HCT116 (cell line): ENCODE measurements at regions not wholly inside any gene's neighbourhood (a gene's known extent, or its start where the extent isn't known, plus 50 kb on each side); places are given as distances from the start of the nearest gene placed in this dataset.

Source experiments
- ATAC-seq: fragments of 200-7000 bp; cut with Tn5 transposase; 2 replicates; pipeline ENCODE4 v1.9.1; 2020; ENCODE audit warnings: mild to moderate bottlenecking, moderate library complexity
- BruUV-seq: library from RNA; stranded (reverse); fragments of 400-500 nt; replicated peaks from 2 replicates; lab custom pipeline; 2021; lab: Mats Ljungman, UMichigan
- CTCF ChIA-PET: fragments of 300-600 bp; sonication (Branson Sonifier 250); formaldehyde crosslinking; loops from one replicate; lab custom pipeline; 2021; ENCODE audit warnings: antibody characterized with exemption; lab: Charles Lee
- POLR2A ChIA-PET: fragments of 300-600, 350-600 bp; sonication (Branson Sonifier 250); formaldehyde crosslinking; loops from one replicate; lab custom pipeline; 2021; ENCODE audit warnings: antibody characterized with exemption; lab: Charles Lee
- RAD21 ChIA-PET, 2 experiments: fragments of 300-600 bp; sonication (Branson Sonifier 250); formaldehyde crosslinking; loops; one replicate each; lab custom pipeline; 2023; ENCODE audit warnings: low total read pairs in 2 of 2; ENCODE audit not compliant: uncharacterized antibody in 2 of 2, unreplicated experiment in 2 of 2, low non-redundant PET in 1 of 2; lab: Charles Lee
- DNase-seq: peaks from one replicate; pipeline ENCODE4 v3.0.0-alpha.2; 2010; ENCODE audit warnings: low read depth, low spot score
- H2AFZ ChIP-seq: fragments of 200-600 bp; shearing (Covaris generic), sonication (generic); 2 replicates; pipeline ENCODE4 v1.6.1; 2017; ENCODE audit warnings: low read depth, mixed run types, mixed read lengths, antibody characterized with exemption, low read length; ENCODE audit not compliant: poor library complexity, severe bottlenecking
- H3K27ac ChIP-seq: 2 replicates; pipeline ENCODE4 v1.5.1; 2012; ENCODE audit warnings: low read depth, low read length
- H3K27me3 ChIP-seq: fragments of 200-600 bp; sonication (generic); 2 replicates; pipeline ENCODE4 v1.6.1; 2016; ENCODE audit warnings: mixed run types, low read length, mixed read lengths; ENCODE audit not compliant: insufficient read depth
- H3K36me3 ChIP-seq, 2 experiments: fragments of 200-500 bp in 1 of 2; fragments of 200-600 bp in 1 of 2; sonication (Bioruptor generic) in 1 of 2; sonication (generic) in 1 of 2; 2 replicates each; pipeline versions ENCODE4 v1.5.1 to v1.6.1; 2014 to 2016; ENCODE audit warnings: low read length in 2 of 2, inconsistent platforms in 1 of 2, mixed read lengths in 1 of 2, mixed run types in 1 of 2; ENCODE audit not compliant: insufficient read depth in 2 of 2, control insufficient read depth in 1 of 2
- H3K4me1 ChIP-seq, 2 experiments: fragments of 200-600 bp in 1 of 2; sonication (generic) in 1 of 2; 2 replicates each; pipeline versions ENCODE4 v1.5.1 to v1.6.1; 2012 to 2017; ENCODE audit warnings: low read length in 2 of 2, inconsistent platforms in 1 of 2, mild to moderate bottlenecking in 1 of 2, mixed read lengths in 1 of 2, mixed run types in 1 of 2, moderate library complexity in 1 of 2; ENCODE audit not compliant: insufficient read depth in 2 of 2, control insufficient read depth in 1 of 2
- H3K4me2 ChIP-seq: fragments of 200-600 bp; sonication (generic); 2 replicates; pipeline ENCODE4 v1.6.1; 2017; ENCODE audit warnings: mixed run types, low read length, mixed read lengths
- H3K4me3 ChIP-seq, 2 experiments: fragments of 200-600 bp in 1 of 2; sonication (generic) in 1 of 2; replicated peaks in 1 of 2; 2 replicates each; pipeline ENCODE4 v1.5.1; 2011 to 2016; ENCODE audit warnings: low read length in 2 of 2, control low read depth in 1 of 2, low read depth in 1 of 2, mild to moderate bottlenecking in 1 of 2, mixed read lengths in 1 of 2, mixed run types in 1 of 2
- H3K79me2 ChIP-seq: fragments of 200-600 bp; sonication (generic); 2 replicates; pipeline ENCODE4 v1.6.1; 2017; ENCODE audit warnings: mild to moderate bottlenecking, mixed run types, low read length, moderate library complexity, mixed read lengths; ENCODE audit not compliant: insufficient read depth
- H3K9ac ChIP-seq: fragments of 200-600 bp; sonication (generic); 2 replicates; pipeline ENCODE4 v1.6.1; 2016; ENCODE audit warnings: low read length, mixed read lengths
- H3K9me2 ChIP-seq: fragments of 200-600 bp; sonication (generic), shearing (Covaris generic); 2 replicates; pipeline ENCODE4 v1.6.1; 2017; ENCODE audit warnings: mixed run types, mild to moderate bottlenecking, moderate library complexity; ENCODE audit not compliant: insufficient read depth
- H3K9me3 ChIP-seq, 2 experiments: fragments of 200-500 bp in 1 of 2; fragments of 200-600 bp in 1 of 2; sonication (Bioruptor generic) in 1 of 2; sonication (generic) in 1 of 2; 2 replicates each; pipeline ENCODE4 v1.6.1; 2014 to 2017; ENCODE audit warnings: low read length in 2 of 2, mixed read lengths in 2 of 2, inconsistent platforms in 1 of 2, low read depth in 1 of 2, mild to moderate bottlenecking in 1 of 2, mixed run types in 1 of 2, moderate library complexity in 1 of 2; ENCODE audit not compliant: control insufficient read depth in 1 of 2, insufficient read depth in 1 of 2
- H4K20me1 ChIP-seq: fragments of 200-600 bp; sonication (generic), shearing (Covaris generic); 2 replicates; pipeline ENCODE4 v1.6.1; 2017; ENCODE audit warnings: mixed run types, mild to moderate bottlenecking, moderate library complexity; ENCODE audit not compliant: insufficient read depth
- ATF3 ChIP-seq: IDR thresholded peaks from 2 replicates; pipeline ENCODE4 v1.6.1; 2012
- CBX3 ChIP-seq: IDR thresholded peaks from 2 replicates; pipeline ENCODE4 v1.6.1; 2012; ENCODE audit warnings: low read depth
- CEBPB ChIP-seq: IDR thresholded peaks from 2 replicates; pipeline ENCODE4 v1.6.1; 2012; ENCODE audit warnings: low read depth
- CTCF ChIP-seq, 3 experiments: fragments of 200-600 bp in 1 of 3; sonication (generic) in 1 of 3; IDR thresholded peaks in 2 of 3; conservative IDR thresholded peaks in 1 of 3; 2 replicates each; pipeline ENCODE4 v1.5.1; 2012 to 2017; ENCODE audit warnings: low read depth in 2 of 3, low read length in 2 of 3, antibody characterized with exemption in 1 of 3, borderline replicate concordance in 1 of 3, control low read depth in 1 of 3, mild to moderate bottlenecking in 1 of 3, mixed read lengths in 1 of 3, mixed run types in 1 of 3, moderate library complexity in 1 of 3; ENCODE audit not compliant: insufficient read depth in 1 of 3
- EGR1 ChIP-seq: IDR thresholded peaks from 2 replicates; pipeline ENCODE4 v1.6.1; 2012; ENCODE audit warnings: low read depth
- ELF1 ChIP-seq: IDR thresholded peaks from 2 replicates; pipeline ENCODE4 v1.6.1; 2012; ENCODE audit warnings: low read depth, borderline replicate concordance
- EZH2phosphoT487 ChIP-seq: fragments of 200-600 bp; IDR thresholded peaks from 2 replicates; pipeline ENCODE4 v1.6.1; 2018; ENCODE audit warnings: antibody characterized with exemption, borderline replicate concordance
- FOSL1 ChIP-seq: IDR thresholded peaks from 2 replicates; pipeline ENCODE4 v1.6.1; 2012; ENCODE audit warnings: low read depth
- JUND ChIP-seq: IDR thresholded peaks from 2 replicates; pipeline ENCODE4 v1.6.1; 2012
- POLR2A ChIP-seq: IDR thresholded peaks from 2 replicates; pipeline ENCODE4 v1.7.0; 2011; ENCODE audit warnings: borderline replicate concordance; ENCODE audit not compliant: insufficient read depth, insufficient read length; ENCODE audit errors: extremely low read depth
- POLR2AphosphoS5 ChIP-seq: IDR thresholded peaks from 2 replicates; pipeline ENCODE4 v1.6.1; 2011; ENCODE audit warnings: mild to moderate bottlenecking, low read depth, low read length, moderate library complexity
- REST ChIP-seq: IDR thresholded peaks from 2 replicates; pipeline ENCODE4 v1.6.1; 2012; ENCODE audit warnings: low read depth
- SP1 ChIP-seq: IDR thresholded peaks from 2 replicates; pipeline ENCODE4 v1.6.1; 2012; ENCODE audit warnings: low read depth
- TCF7L2 ChIP-seq: IDR thresholded peaks from 2 replicates; pipeline ENCODE4 v1.7.0; 2011; ENCODE audit warnings: borderline replicate concordance, inconsistent platforms; ENCODE audit not compliant: insufficient read depth, insufficient read length; ENCODE audit errors: extremely low read depth
- YY1 ChIP-seq: IDR thresholded peaks from 2 replicates; pipeline ENCODE4 v1.6.1; 2011; ENCODE audit warnings: low read length, low read depth, moderate library complexity, mild to moderate bottlenecking; ENCODE audit not compliant: insufficient replicate concordance; ENCODE audit errors: extremely low read depth
- ZFX ChIP-seq: fragments of 450-650 bp; IDR thresholded peaks from 2 replicates; pipeline ENCODE4 v1.6.1; 2017
- intact Hi-C: fragments of 100-400 bp; cut with micrococcal nuclease; formaldehyde crosslinking; loops from 2 replicates; pipeline ENCODE4 v1.10.0; 2022

GRCh38 chr6:51029561-51029960 is 210.9 kb downstream of the TFAP2B start:
- ChIA-PET POLR2A (no interaction called here), CTCF (no interaction called here), RAD21 (no interaction called here)
- no TSS peak for BruUV-seq
- no peak overlapping the region for H3K9ac ChIP-seq
- TF ChIP-seq POLR2AphosphoS5: no peak
- no peak for TF ChIP-seq EZH2phosphoT487
- TF ChIP-seq YY1: no peak
- TF ChIP-seq CTCF (IDR thresholded peaks at IDR 0.05 in 2 of 3, conservative IDR thresholded peaks at IDR 0.05 in 1 of 3; ENCODE audit: borderline replicate concordance in 1 of 3, insufficient read depth in 1 of 3, low read depth in 2 of 3, low read length in 2 of 3): no peak
- TF ChIP-seq FOSL1: no peak
- no peak for TF ChIP-seq CEBPB
- no peak for TF ChIP-seq CBX3
- TF ChIP-seq REST: no peak
- no peak for TF ChIP-seq POLR2A
- no peak for TF ChIP-seq ZFX
- no peak for TF ChIP-seq TCF7L2
- no peak for TF ChIP-seq ATF3
- no peak for TF ChIP-seq SP1
- no peak for TF ChIP-seq EGR1
- no peak for TF ChIP-seq ELF1
- no peak for TF ChIP-seq JUND
- no peak overlapping the region for H3K4me2 ChIP-seq
- H3K4me3 ChIP-seq: no peak overlapping the region
- H4K20me1 ChIP-seq: no peaks in the 10 kb centered on the region
- H3K79me2 ChIP-seq: no peaks in the 10 kb centered on the region
- peaks cover 4 to 8% of the 10 kb centered on the region in 2 experiments; a peak in 2 of 4 replicates for H3K9me3 ChIP-seq
- no peak overlapping the region for H3K27ac ChIP-seq
- H3K36me3 ChIP-seq: no peaks in the 10 kb centered on the region
- intact Hi-C loops: no loop called here
- H3K9me2 ChIP-seq: no peaks in the 10 kb centered on the region
- ATAC-seq (no peak), DNase-seq (no peak)
- no peak overlapping the region for H2AFZ ChIP-seq
- no peaks in the 10 kb centered on the region for H3K27me3 ChIP-seq
- H3K4me1 ChIP-seq: no peaks in the 10 kb centered on the region
